ENCODE measurements at regions not wholly inside any gene's neighbourhood (a gene's known extent, or its start where the extent isn't known, plus 50 kb on each side); places are given as distances from the start of the nearest gene placed in this dataset.

- H4K5ac ChIP-seq (ENCODE audit: insufficient read length, low read depth, low read length), result no peak overlapping the region
- WGBS (ENCODE audit: extremely low coverage, insufficient read length, low lambda C conversion rate), result no CpG with 5 or more reads among the region's 3 CpGs
- peaks cover 0 to 4% (median 0%) of the 10 kb centered on the region in 3 experiments; a peak in 3 of 7 replicates for H3K36me3 Mint-ChIP-seq (ENCODE audit: insufficient read depth in 1 of 3, low read depth in 3 of 3)
- no peak for DNase-seq
- no peak overlapping the region for H3K4me3 Mint-ChIP-seq
- H3K79me2 ChIP-seq (ENCODE audit: insufficient read depth, low read length), result no peaks in the 10 kb centered on the region
- H4K91ac ChIP-seq (ENCODE audit: insufficient read length, low read depth, low read length), result no peak overlapping the region
- no peaks in the 10 kb centered on the region for H3K79me1 ChIP-seq (ENCODE audit: insufficient read depth, low read depth, low read length, poor library complexity, severe bottlenecking)
- no peaks in the 10 kb centered on the region for H3K27me3 ChIP-seq (ENCODE audit: insufficient read depth, low read length)
- H2AFZ ChIP-seq (ENCODE audit: low read length), result no peak overlapping the region
- no peak overlapping the region for H2BK12ac ChIP-seq (ENCODE audit: insufficient read length, low read depth, low read length)
- H2BK120ac ChIP-seq (ENCODE audit: low read depth, low read length, poor library complexity, severe bottlenecking), result no peak overlapping the region
- H2BK15ac ChIP-seq (ENCODE audit: low read depth, low read length), result no peak overlapping the region
- no peak overlapping the region for H3K18ac ChIP-seq (ENCODE audit: insufficient read length, low read depth, low read length)
- no peak overlapping the region for H3K56ac ChIP-seq (ENCODE audit: insufficient read length, low read depth, low read length)
- no peak overlapping the region for H3T11ph ChIP-seq (ENCODE audit: low read length)
- H3K27me3 Mint-ChIP-seq (ENCODE audit: low read depth), result no peaks in the 10 kb centered on the region; the same call in 1 of the 2 replicates
- H3K9me3 Mint-ChIP-seq, result peaks cover 7 to 11% of the 10 kb centered on the region in 2 experiments; a peak in 4 of 5 replicates
- H3K4ac ChIP-seq (ENCODE audit: low read depth, low read length), result no peak overlapping the region
- no peak overlapping the region for H3K27ac ChIP-seq (ENCODE audit: insufficient read length, low read depth, low read length)
- H2BK5ac ChIP-seq (ENCODE audit: insufficient read length, low read length), result no peak overlapping the region
- no peaks in the 10 kb centered on the region for H4K20me1 ChIP-seq (ENCODE audit: control insufficient read depth, insufficient read depth, insufficient read length)
- no peak overlapping the region for H3K9ac ChIP-seq (ENCODE audit: extremely low read depth, insufficient read length, low read length)
- H2AK5ac ChIP-seq (ENCODE audit: insufficient read length, low read length), result no peak overlapping the region
- H3K27ac Mint-ChIP-seq, result no peak overlapping the region
- no peak for TF ChIP-seq CTCF (conservative IDR thresholded peaks at IDR 0.05)
- no peaks in the 10 kb centered on the region for H3K4me1 Mint-ChIP-seq
- no peak overlapping the region for H2BK20ac ChIP-seq (ENCODE audit: low read depth, low read length, poor library complexity, severe bottlenecking)
- H4K8ac ChIP-seq (replicated peaks; ENCODE audit: insufficient read length, low read depth, low read length), result no peak overlapping the region
- H3K4me2 ChIP-seq (ENCODE audit: insufficient read depth, insufficient read length, low read length), result no peak overlapping the region
- H3K4me1 ChIP-seq (ENCODE audit: insufficient read depth, low read length), result no peaks in the 10 kb centered on the region
- H3K14ac ChIP-seq (ENCODE audit: insufficient read depth, low read length), result no peak overlapping the region
- H3K23me2 ChIP-seq (ENCODE audit: insufficient read length, low read depth, low read length, poor library complexity, severe bottlenecking), result no peaks in the 10 kb centered on the region
- no peaks in the 10 kb centered on the region for H3K9me3 ChIP-seq (ENCODE audit: control insufficient read depth, low read depth, low read length)
- H3K23ac ChIP-seq (ENCODE audit: insufficient read length, low read depth, low read length), result no peak overlapping the region
Measured at GRCh38 chr15:45866616-45867015, 231.8 kb downstream of the SQOR start.

Measured in H9 (cell line).